ENCODE measurements at regions not wholly inside any gene's neighbourhood (a gene's known extent, or its start where the extent isn't known, plus 50 kb on each side); places are given as distances from the start of the nearest gene placed in this dataset.

- DNase-seq (ENCODE audit: low read depth), result no peak
- TF ChIP-seq CTCF (IDR thresholded peaks at IDR 0.05; ENCODE audit: insufficient read depth, low read depth, low read length, missing control alignments), result no peak
- H3K4me3 ChIP-seq (ENCODE audit: low read length), result no peak overlapping the region
These were observed 126.8 kb upstream of the NCOR2 start for GRCh38 chr12:124694250-124694649.

- DNase-seq (ENCODE audit: low read depth), result no peak
- H3K4me3 ChIP-seq (ENCODE audit: low read length), result no peak overlapping the region
- no peak for TF ChIP-seq CTCF (IDR thresholded peaks at IDR 0.05; ENCODE audit: insufficient read depth, low read depth, low read length, missing control alignments)
These were observed 125.8 kb upstream of the NCOR2 start for GRCh38 chr12:124693111-124693723.

- no peak for DNase-seq (ENCODE audit: low read depth)
- no peak overlapping the region for H3K4me3 ChIP-seq (ENCODE audit: low read length)
- no peak for TF ChIP-seq CTCF (IDR thresholded peaks at IDR 0.05; ENCODE audit: insufficient read depth, low read depth, low read length, missing control alignments)
These were observed 125.0 kb upstream of the NCOR2 start for GRCh38 chr12:124692443-124692842.

GRCh38 chr12:124691429-124691828 lies 124.0 kb upstream of the NCOR2 start:
- DNase-seq (ENCODE audit: low read depth), result no peak
- no peak overlapping the region for H3K4me3 ChIP-seq (ENCODE audit: low read length)
- no peak for TF ChIP-seq CTCF (IDR thresholded peaks at IDR 0.05; ENCODE audit: insufficient read depth, low read depth, low read length, missing control alignments)

GRCh38 chr12:124689631-124690030 lies 122.2 kb upstream of the NCOR2 start:
- TF ChIP-seq CTCF (IDR thresholded peaks at IDR 0.05; ENCODE audit: insufficient read depth, low read depth, low read length, missing control alignments), result no peak
- no peak for DNase-seq (ENCODE audit: low read depth)
- H3K4me3 ChIP-seq (ENCODE audit: low read length), result no peak overlapping the region

- H3K4me3 ChIP-seq (ENCODE audit: low read length), result no peak overlapping the region
- no peak for DNase-seq (ENCODE audit: low read depth)
- TF ChIP-seq CTCF (IDR thresholded peaks at IDR 0.05; ENCODE audit: insufficient read depth, low read depth, low read length, missing control alignments), result no peak
These were observed 121.1 kb upstream of the NCOR2 start for GRCh38 chr12:124688356-124688992.

- DNase-seq (ENCODE audit: low read depth), result no peak
- TF ChIP-seq CTCF (IDR thresholded peaks at IDR 0.05; ENCODE audit: insufficient read depth, low read depth, low read length, missing control alignments), result no peak
- no peak overlapping the region for H3K4me3 ChIP-seq (ENCODE audit: low read length)
These were observed 120.5 kb upstream of the NCOR2 start for GRCh38 chr12:124687917-124688316.

Data from epithelial cell of esophagus (primary cell).